G401.6 (cell line): ENCODE measurements at regions not wholly inside any gene's neighbourhood (a gene's known extent, or its start where the extent isn't known, plus 50 kb on each side); places are given as distances from the start of the nearest gene placed in this dataset.
"Not testable (repeated sequence)": the region's sequence is repeated elsewhere in the genome, so short reads cannot be mapped to it uniquely, and the experiment has no call there.

ENCODE experiments used
- FAIRE-seq: peaks from 2 replicates; lab custom pipeline; 2012; peaks lifted over from hg19 to GRCh38; lab: Jason Lieb, UNC

GRCh38 chr11:29159552-29160465 lies 857.0 kb downstream of the KCNA4 start:
- peak; percentile 72 for FAIRE-seq

- no peak for FAIRE-seq
Measured at GRCh38 chr11:29153078-29153477, 863.8 kb downstream of the KCNA4 start.

GRCh38 chr11:29142573-29142972 lies 874.3 kb downstream of the KCNA4 start:
- not testable (repeated sequence) for FAIRE-seq

DNA sequence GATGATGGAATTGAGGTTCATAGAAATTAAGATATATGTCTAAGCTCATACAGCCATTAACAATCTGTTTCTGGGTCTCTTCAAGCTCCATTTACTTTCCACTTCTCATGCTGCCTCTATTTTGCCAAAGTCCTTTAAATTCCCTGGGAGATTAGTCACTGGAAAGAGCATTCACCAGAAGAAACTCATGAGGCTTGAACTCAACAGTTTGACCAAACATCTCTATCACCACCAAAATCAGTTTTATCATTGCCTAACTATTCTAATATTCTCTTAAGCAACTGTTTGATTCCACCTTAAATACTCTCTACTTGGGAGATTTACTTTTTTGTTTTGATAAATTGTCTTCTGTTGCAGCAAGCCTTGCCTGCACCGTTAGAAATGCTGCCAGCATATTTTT lies 881.3 kb downstream of the KCNA4 start:
- no peak for FAIRE-seq

- FAIRE-seq: no peak
Measured at GRCh38 chr11:29131055-29131454, 885.8 kb downstream of the KCNA4 start.

GRCh38 chr11:29129844-29130243 lies 887.0 kb downstream of the KCNA4 start:
- FAIRE-seq: no peak

GRCh38 chr11:29127461-29127860 lies 889.4 kb downstream of the KCNA4 start:
- FAIRE-seq: no peak

DNA sequence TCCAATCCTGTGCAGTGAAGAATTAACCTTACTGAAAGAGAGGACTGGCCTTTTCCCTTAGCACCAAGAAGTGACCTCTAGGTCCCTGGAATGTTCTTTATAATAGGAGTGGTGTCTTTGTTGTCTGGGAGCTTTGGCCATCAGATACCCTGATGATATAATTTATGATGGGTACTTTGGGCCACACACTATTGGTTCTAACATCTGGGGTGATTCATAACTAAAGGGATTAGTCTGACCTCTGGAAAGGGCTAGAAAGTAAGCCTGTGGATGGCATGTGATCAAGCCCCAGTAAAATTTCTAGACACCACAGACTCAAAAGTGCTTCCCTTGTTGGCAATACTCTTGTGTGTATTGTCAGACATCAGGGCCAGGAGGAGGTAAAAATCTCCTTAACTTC lies 891.2 kb downstream of the KCNA4 start:
- no peak for FAIRE-seq

GRCh38 chr11:29124470-29124869 lies 892.4 kb downstream of the KCNA4 start:
- FAIRE-seq: no peak

- no peak for FAIRE-seq
Measured at GRCh38 chr11:29119707-29120618, 896.9 kb downstream of the KCNA4 start.

GRCh38 chr11:29119116-29119515 lies 897.7 kb downstream of the KCNA4 start:
- no peak for FAIRE-seq

- FAIRE-seq: no peak
Measured at GRCh38 chr11:29100967-29101366, 915.9 kb downstream of the KCNA4 start.

DNA sequence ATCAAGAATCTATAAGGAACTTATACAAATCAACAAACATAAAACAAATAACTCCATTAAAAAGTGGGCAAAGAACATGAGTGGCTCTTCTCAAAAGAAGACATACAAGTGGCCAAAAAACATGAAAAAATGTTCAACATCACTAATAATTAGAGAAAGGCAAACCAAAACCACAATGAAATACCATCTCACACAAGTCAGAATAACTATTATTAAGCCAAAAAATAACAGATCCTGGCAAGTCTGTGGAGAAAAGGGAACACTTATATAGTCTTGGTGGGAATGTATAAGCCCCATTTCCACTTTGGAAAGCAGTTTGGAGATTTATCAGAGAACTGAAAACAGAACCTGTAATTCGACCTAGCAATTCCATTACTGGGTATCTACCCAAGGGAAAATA lies 921.0 kb downstream of the KCNA4 start:
- FAIRE-seq: no peak

GRCh38 chr11:29093416-29094120 lies 923.3 kb downstream of the KCNA4 start:
- FAIRE-seq: no peak

- FAIRE-seq: no peak
Measured at GRCh38 chr11:29087200-29087812, 929.5 kb downstream of the KCNA4 start.

- FAIRE-seq: no peak
Measured at GRCh38 chr11:29075726-29076125, 941.1 kb downstream of the KCNA4 start.

- no peak for FAIRE-seq
Measured at GRCh38 chr11:29063630-29064361, 953.0 kb downstream of the KCNA4 start.

DNA sequence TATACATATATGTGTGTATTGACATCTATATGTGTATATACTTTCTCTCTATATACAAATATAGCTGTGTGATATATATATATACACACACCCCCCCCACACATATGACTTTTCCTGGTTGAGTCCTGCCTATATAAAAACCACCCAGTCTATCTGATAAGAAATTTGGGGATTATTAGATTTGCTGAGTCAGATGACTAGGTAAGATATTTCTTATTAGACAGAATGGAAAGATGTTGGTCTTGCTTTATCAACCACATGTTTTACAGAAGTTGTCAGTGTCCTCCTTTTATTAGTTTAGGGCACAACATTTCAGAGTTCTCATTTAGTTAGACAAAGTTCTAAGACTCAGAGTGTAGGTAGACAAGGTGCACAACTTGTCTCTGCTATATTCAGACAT lies 953.3 kb downstream of the METTL15 start:
- FAIRE-seq: no peak

DNA sequence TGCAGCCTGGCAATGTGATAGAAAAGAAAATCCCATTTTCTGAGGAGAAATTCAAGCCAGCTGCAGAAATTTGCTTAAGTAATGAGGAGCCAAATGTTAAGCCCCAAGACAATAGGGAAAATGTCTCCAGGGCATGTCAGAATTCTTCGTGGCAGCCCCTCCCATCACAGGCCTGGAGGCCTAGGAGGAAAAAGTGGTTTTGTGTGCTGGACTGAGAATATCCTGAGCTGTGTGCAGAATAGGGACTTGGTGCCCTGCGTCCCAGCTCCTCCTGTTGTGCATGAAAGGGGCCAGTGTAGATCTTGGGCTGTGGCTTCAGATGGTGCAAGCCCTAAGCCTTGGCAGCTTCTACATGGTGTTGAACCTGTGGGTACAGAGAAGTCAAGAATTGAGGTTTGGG lies 948.3 kb downstream of the METTL15 start:
- not testable (repeated sequence) for FAIRE-seq

DNA sequence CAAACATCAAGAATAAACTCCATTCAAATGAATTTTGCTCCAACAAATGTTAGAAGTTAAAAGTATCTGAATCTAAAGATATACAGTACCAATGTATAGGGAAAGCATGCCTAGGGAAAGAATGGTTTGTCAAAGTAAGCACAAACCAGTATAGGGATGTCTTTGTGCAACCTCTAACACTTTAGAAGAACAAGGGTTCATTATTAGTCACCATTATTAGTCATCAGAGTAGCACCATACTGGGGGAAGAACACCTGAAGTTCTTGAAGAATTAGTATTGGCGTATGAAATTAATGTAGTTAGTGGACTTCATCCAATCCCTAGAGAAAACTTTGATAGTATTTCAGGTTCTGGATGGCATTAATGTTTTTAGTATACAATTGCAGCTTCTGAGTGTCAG lies 943.7 kb downstream of the METTL15 start:
- no peak for FAIRE-seq

GRCh38 chr11:29050962-29051361 lies 942.8 kb downstream of the METTL15 start:
- not testable (repeated sequence) for FAIRE-seq
